Right atrium auricular region (tissue), 2 donors: ENCODE measurements at regions not wholly inside any gene's neighbourhood (a gene's known extent, or its start where the extent isn't known, plus 50 kb on each side); places are given as distances from the start of the nearest gene placed in this dataset.

ENCODE experiments used
- DNase-seq: peaks from one replicate; pipeline ENCODE4 v3.0.0-alpha.2; 2019; ENCODE audit warnings: low spot score
- H3K27ac ChIP-seq, 2 donors: fragments of 200-600 bp; sonication (generic); 1 replicate in 1 of 2; 2 replicates in 1 of 2; pipeline ENCODE4 v1.5.1; 2016 to 2019
- H3K27me3 ChIP-seq, 2 donors: fragments of 200-600 bp; sonication (generic); one replicate each; pipeline versions ENCODE4 v1.5.1 to v1.6.0; 2017 to 2019
- H3K36me3 ChIP-seq: fragments of 200-600 bp; sonication (generic); one replicate; pipeline ENCODE4 v1.5.1; 2016
- H3K4me1 ChIP-seq, 2 donors: fragments of 200-600 bp; sonication (generic); one replicate each; pipeline versions ENCODE4 v1.5.1 to v1.6.0; 2017 to 2019
- H3K4me3 ChIP-seq, 2 donors: fragments of 200-600 bp; sonication (generic); 1 replicate in 1 of 2; 2 replicates in 1 of 2; pipeline ENCODE4 v1.5.1; 2017 to 2019; ENCODE audit warnings: mild to moderate bottlenecking in 1 of 2, moderate library complexity in 1 of 2
- H3K9me3 ChIP-seq, 2 donors: fragments of 200-600 bp; sonication (generic); one replicate each; pipeline ENCODE4 v1.5.1; 2019
- CTCF ChIP-seq, 2 donors: fragments of 200-600 bp; sonication (generic); IDR thresholded peaks; one replicate each; pipeline ENCODE4 v1.5.1; 2019; ENCODE audit warnings: antibody characterized with exemption in 2 of 2

GRCh38 chr1:34612091-34612827 lies 142.6 kb upstream of the GJB5 start:
- Histone ChIP-seq H3K36me3 (no peaks in the 10 kb centered on the region), H3K27me3 (no peaks in the 10 kb centered on the region)
- no peak for TF ChIP-seq CTCF (IDR thresholded peaks at IDR 0.05)

GRCh38 chr1:34617321-34618118 lies 137.3 kb upstream of the GJB5 start:
- H3K36me3 ChIP-seq = no peaks in the 10 kb centered on the region
- H3K27ac ChIP-seq = no peak overlapping the region
- no peak for DNase-seq
- no peaks in the 10 kb centered on the region for H3K9me3 ChIP-seq
- no peak overlapping the region for H3K4me3 ChIP-seq
- H3K27me3 ChIP-seq = no peaks in the 10 kb centered on the region
- TF ChIP-seq CTCF (IDR thresholded peaks at IDR 0.05) = no peak
- no peaks in the 10 kb centered on the region for H3K4me1 ChIP-seq

More at GRCh38 chr1:34612091-34612827, 142.6 kb upstream of the GJB5 start:
- no peak for DNase-seq
- H3K27ac ChIP-seq = no peak overlapping the region
- no peaks in the 10 kb centered on the region for H3K9me3 ChIP-seq
- no peak overlapping the region for H3K4me3 ChIP-seq
- no peaks in the 10 kb centered on the region for H3K4me1 ChIP-seq

GRCh38 chr1:34618381-34618780 lies 136.5 kb upstream of the GJB5 start:
- no peaks in the 10 kb centered on the region for H3K36me3 ChIP-seq
- no peaks in the 10 kb centered on the region for H3K27me3 ChIP-seq
- H3K4me3 ChIP-seq = no peak overlapping the region
- no peak for DNase-seq
- no peak overlapping the region for H3K27ac ChIP-seq
- no peaks in the 10 kb centered on the region for H3K9me3 ChIP-seq
- TF ChIP-seq CTCF (IDR thresholded peaks at IDR 0.05) = no peak
- H3K4me1 ChIP-seq = no peaks in the 10 kb centered on the region

- Histone ChIP-seq H3K36me3 (no peaks in the 10 kb centered on the region), H3K4me1 (no peaks in the 10 kb centered on the region), H3K4me3 (no peak overlapping the region), H3K27me3 (no peaks in the 10 kb centered on the region), H3K9me3 (no peaks in the 10 kb centered on the region), H3K27ac (no peak overlapping the region)
- no peak for TF ChIP-seq CTCF (IDR thresholded peaks at IDR 0.05)
- no peak for DNase-seq
Measured at GRCh38 chr1:34619256-34619655, 135.6 kb upstream of the GJB5 start.

- no peak overlapping the region for H3K27ac ChIP-seq
- TF ChIP-seq CTCF (IDR thresholded peaks at IDR 0.05) = no peak
- H3K9me3 ChIP-seq = no peaks in the 10 kb centered on the region
- no peaks in the 10 kb centered on the region for H3K36me3 ChIP-seq
- DNase-seq = no peak
- H3K4me3 ChIP-seq = no peak overlapping the region
- no peaks in the 10 kb centered on the region for H3K27me3 ChIP-seq
- H3K4me1 ChIP-seq = no peaks in the 10 kb centered on the region
Measured at GRCh38 chr1:34621916-34622315, 132.9 kb upstream of the GJB5 start.
